ENCODE measurements at regions not wholly inside any gene's neighbourhood (a gene's known extent, or its start where the extent isn't known, plus 50 kb on each side); places are given as distances from the start of the nearest gene placed in this dataset.
A peak's percentile ranks its signal among the peaks of the same experiment; 100 is the strongest.

- no peak overlapping the region for H3K4me3 ChIP-seq
- H3K9ac ChIP-seq (ENCODE audit: insufficient read depth in 1 of 2, low read length in 2 of 2): no peak overlapping the region
- TF ChIP-seq CTCF (IDR thresholded peaks at IDR 0.05; ENCODE audit: control extremely low read depth, extremely low read depth): no peak
- H3K4me1 ChIP-seq (ENCODE audit: control insufficient read depth in 5 of 5, insufficient read depth in 5 of 5, low read length in 5 of 5): peaks cover 0 to 10% (median 9%) of the 10 kb centered on the region in 5 donors
- H3K9me3 ChIP-seq (ENCODE audit: control insufficient read depth in 4 of 4, insufficient read depth in 3 of 4, low read length in 3 of 4): no peaks in the 10 kb centered on the region
- peak overlapping the region in 1 of 2 donors; percentile 24 for H3K27ac ChIP-seq (ENCODE audit: low read depth in 1 of 2, low read length in 1 of 2)
- peak in 2 of 3 donors; percentile 26 to 47 for DNase-seq
- H3K36me3 ChIP-seq (ENCODE audit: control insufficient read depth in 4 of 4, insufficient read depth in 4 of 4, low read length in 4 of 4): no peaks in the 10 kb centered on the region
- 21 to 34% methylated on average over 19 of the region's 19 CpGs for WGBS, 2 donors
- ATAC-seq (ENCODE audit: insufficient read depth, low FRiP score): peak; percentile 74
- H3K27me3 ChIP-seq (ENCODE audit: control insufficient read depth in 3 of 3, insufficient read depth in 3 of 3, low read length in 2 of 3): peaks cover 0 to 44% (median 29%) of the 10 kb centered on the region in 3 donors
Observed at GRCh38 chr2:104658144-104658835, 195.6 kb upstream of the POU3F3 start.

DNA sequence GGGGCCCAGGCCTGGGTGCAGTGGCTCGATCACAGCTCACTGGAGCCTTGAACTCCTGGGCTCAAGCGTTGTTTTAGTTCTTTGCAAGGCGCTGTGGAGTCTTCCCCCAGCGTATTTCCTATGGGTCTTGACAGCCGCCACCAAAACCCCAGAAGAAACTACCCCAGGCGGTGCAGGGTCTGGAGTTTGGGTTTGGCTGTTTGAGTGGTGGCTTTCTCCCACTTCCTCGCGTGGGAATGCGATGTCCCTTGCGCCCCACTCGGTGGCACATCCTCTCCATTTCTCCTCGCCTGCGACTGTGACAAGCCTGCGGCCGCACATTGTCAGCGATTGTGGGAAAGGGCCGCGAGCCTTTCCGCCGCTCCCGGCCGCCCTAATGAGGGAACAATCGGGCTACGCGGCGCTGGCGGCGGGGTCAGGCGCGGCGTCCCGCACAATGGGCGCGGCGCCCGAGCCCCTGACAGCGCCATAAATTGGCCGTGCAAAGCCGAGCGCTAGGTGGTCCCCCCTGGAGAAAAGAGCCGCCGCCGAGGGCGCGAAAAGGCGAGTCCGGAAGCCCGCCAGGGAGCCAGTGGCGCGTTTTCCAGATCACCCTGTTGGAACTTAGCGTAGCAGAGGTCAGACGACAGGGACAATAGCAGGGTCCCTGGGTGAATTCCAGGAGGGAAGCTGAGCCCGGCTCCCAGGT is 194.9 kb upstream of the POU3F3 start:
- peaks cover 0 to 44% (median 29%) of the 10 kb centered on the region in 3 donors for H3K27me3 ChIP-seq (ENCODE audit: control insufficient read depth in 3 of 3, insufficient read depth in 3 of 3, low read length in 2 of 3)
- DNase-seq: peak in 1 of 3 donors; percentile 32
- peaks cover 0 to 10% (median 9%) of the 10 kb centered on the region in 5 donors for H3K4me1 ChIP-seq (ENCODE audit: control insufficient read depth in 5 of 5, insufficient read depth in 5 of 5, low read length in 5 of 5)
- H3K27ac ChIP-seq (ENCODE audit: low read depth in 1 of 2, low read length in 1 of 2): peak overlapping the region in 1 of 2 donors; percentile 69
- ATAC-seq (ENCODE audit: insufficient read depth, low FRiP score): no peak
- 21 to 23% methylated on average over 53 of the region's 53 CpGs for WGBS, 2 donors
- no peak for TF ChIP-seq CTCF (IDR thresholded peaks at IDR 0.05; ENCODE audit: control extremely low read depth, extremely low read depth)
- H3K4me3 ChIP-seq: no peak overlapping the region
- H3K36me3 ChIP-seq (ENCODE audit: control insufficient read depth in 4 of 4, insufficient read depth in 4 of 4, low read length in 4 of 4): no peaks in the 10 kb centered on the region
- H3K9me3 ChIP-seq (ENCODE audit: control insufficient read depth in 4 of 4, insufficient read depth in 3 of 4, low read length in 3 of 4): no peaks in the 10 kb centered on the region
- no peak overlapping the region for H3K9ac ChIP-seq (ENCODE audit: insufficient read depth in 1 of 2, low read length in 2 of 2)

DNA sequence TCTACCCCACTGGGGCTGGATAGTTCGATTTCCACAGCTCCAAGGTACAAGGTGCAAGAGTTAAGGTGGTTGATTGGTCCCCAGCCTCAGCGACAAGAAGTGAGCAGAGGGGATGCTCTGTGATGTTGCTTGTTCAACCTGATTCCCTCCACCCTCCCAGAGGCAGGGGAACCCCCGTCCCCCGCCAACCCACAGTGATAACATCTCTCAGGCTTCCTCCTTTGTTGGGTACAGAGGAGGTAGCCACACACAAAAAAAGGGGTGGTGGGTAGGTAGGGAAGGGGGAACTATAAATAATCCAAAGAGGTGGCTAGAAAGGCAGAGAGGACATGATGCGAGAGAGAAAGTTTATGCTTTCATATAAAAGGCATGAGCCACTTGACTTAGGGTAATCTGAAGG is 192.9 kb upstream of the POU3F3 start:
- no peak for ATAC-seq (ENCODE audit: insufficient read depth, low FRiP score)
- 42 to 65% methylated on average over 5 of the region's 5 CpGs for WGBS, 2 donors

More for the DNA sequence above, 192.9 kb upstream of the POU3F3 start:
- Histone ChIP-seq H3K27ac (ENCODE audit: low read depth in 1 of 2, low read length in 1 of 2) (no peak overlapping the region), H3K4me3 (no peak overlapping the region), H3K9me3 (ENCODE audit: control insufficient read depth in 4 of 4, insufficient read depth in 3 of 4, low read length in 3 of 4) (no peaks in the 10 kb centered on the region), H3K27me3 (ENCODE audit: control insufficient read depth in 3 of 3, insufficient read depth in 3 of 3, low read length in 2 of 3) (peaks cover 0 to 44% (median 27%) of the 10 kb centered on the region in 3 donors), H3K36me3 (ENCODE audit: control insufficient read depth in 4 of 4, insufficient read depth in 4 of 4, low read length in 4 of 4) (no peaks in the 10 kb centered on the region), H3K4me1 (ENCODE audit: control insufficient read depth in 5 of 5, insufficient read depth in 5 of 5, low read length in 5 of 5) (peaks cover 0 to 10% (median 5%) of the 10 kb centered on the region in 5 donors), H3K9ac (ENCODE audit: insufficient read depth in 1 of 2, low read length in 2 of 2) (no peak overlapping the region)
- no peak for DNase-seq
- no peak for TF ChIP-seq CTCF (IDR thresholded peaks at IDR 0.05; ENCODE audit: control extremely low read depth, extremely low read depth)
